Activated effector memory CD4-positive, alpha-beta T cell treated with Interleukin-2 at 50 U/mL for 16 hours (primary cell): ENCODE measurements at regions not wholly inside any gene's neighbourhood (a gene's known extent, or its start where the extent isn't known, plus 50 kb on each side); places are given as distances from the start of the nearest gene placed in this dataset.

Source experiments
- DNase-seq: peaks from one replicate; pipeline ENCODE4 v3.0.0-alpha.2; 2020

- DNase-seq, result no peak
These were observed 408.2 kb upstream of the CCDC196 start for GRCh38 chr14:66078006-66078405.

- DNase-seq, result no peak
These were observed 404.4 kb upstream of the CCDC196 start for GRCh38 chr14:66081594-66082376.

- DNase-seq, result no peak
These were observed 400.9 kb upstream of the CCDC196 start for GRCh38 chr14:66085224-66085623.

- no peak for DNase-seq
These were observed 400.5 kb upstream of the CCDC196 start for GRCh38 chr14:66085665-66086064.

- no peak for DNase-seq
These were observed 398.9 kb upstream of the CCDC196 start for GRCh38 chr14:66087231-66087630.

GRCh38 chr14:66088656-66089055 is 397.5 kb upstream of the CCDC196 start:
- DNase-seq, result no peak

GRCh38 chr14:66092206-66092605 is 394.0 kb upstream of the CCDC196 start:
- DNase-seq, result no peak

- DNase-seq, result no peak
These were observed 393.4 kb upstream of the CCDC196 start for GRCh38 chr14:66092748-66093147.

GRCh38 chr14:66094001-66094727 is 392.0 kb upstream of the CCDC196 start:
- no peak for DNase-seq

- no peak for DNase-seq
These were observed 386.7 kb upstream of the CCDC196 start for GRCh38 chr14:66099451-66099850.

- no peak for DNase-seq
These were observed 386.2 kb upstream of the CCDC196 start for GRCh38 chr14:66099931-66100330.

GRCh38 chr14:66101662-66102061 is 384.5 kb upstream of the CCDC196 start:
- DNase-seq, result no peak

- no peak for DNase-seq
These were observed 381.7 kb upstream of the CCDC196 start for GRCh38 chr14:66104486-66104885.

- no peak for DNase-seq
These were observed 380.4 kb upstream of the CCDC196 start for GRCh38 chr14:66105815-66106214.

GRCh38 chr14:66109426-66109825 is 376.7 kb upstream of the CCDC196 start:
- no peak for DNase-seq

GRCh38 chr14:66111891-66112290 is 374.3 kb upstream of the CCDC196 start:
- DNase-seq, result no peak

- DNase-seq, result no peak
These were observed 372.1 kb upstream of the CCDC196 start for GRCh38 chr14:66114071-66114470.

GRCh38 chr14:66115740-66116502 is 370.2 kb upstream of the CCDC196 start:
- DNase-seq, result no peak

- no peak for DNase-seq
These were observed 369.4 kb upstream of the CCDC196 start for GRCh38 chr14:66116732-66117131.

GRCh38 chr14:66117600-66117999 is 368.6 kb upstream of the CCDC196 start:
- no peak for DNase-seq

GRCh38 chr14:66119606-66120231 is 366.5 kb upstream of the CCDC196 start:
- no peak for DNase-seq

GRCh38 chr14:66120402-66120801 is 365.8 kb upstream of the CCDC196 start:
- no peak for DNase-seq

- DNase-seq, result no peak
These were observed 364.3 kb upstream of the CCDC196 start for GRCh38 chr14:66121859-66122258.
